CD4-positive, alpha-beta T cell treated with Interleukin-4 for 1 hour (primary cell): ENCODE measurements at regions not wholly inside any gene's neighbourhood (a gene's known extent, or its start where the extent isn't known, plus 50 kb on each side); places are given as distances from the start of the nearest gene placed in this dataset.

Experiments
- DNase-seq, 2 donors: peaks; one replicate each; pipeline ENCODE4 v3.0.0-alpha.2; 2020 to 2022

DNA sequence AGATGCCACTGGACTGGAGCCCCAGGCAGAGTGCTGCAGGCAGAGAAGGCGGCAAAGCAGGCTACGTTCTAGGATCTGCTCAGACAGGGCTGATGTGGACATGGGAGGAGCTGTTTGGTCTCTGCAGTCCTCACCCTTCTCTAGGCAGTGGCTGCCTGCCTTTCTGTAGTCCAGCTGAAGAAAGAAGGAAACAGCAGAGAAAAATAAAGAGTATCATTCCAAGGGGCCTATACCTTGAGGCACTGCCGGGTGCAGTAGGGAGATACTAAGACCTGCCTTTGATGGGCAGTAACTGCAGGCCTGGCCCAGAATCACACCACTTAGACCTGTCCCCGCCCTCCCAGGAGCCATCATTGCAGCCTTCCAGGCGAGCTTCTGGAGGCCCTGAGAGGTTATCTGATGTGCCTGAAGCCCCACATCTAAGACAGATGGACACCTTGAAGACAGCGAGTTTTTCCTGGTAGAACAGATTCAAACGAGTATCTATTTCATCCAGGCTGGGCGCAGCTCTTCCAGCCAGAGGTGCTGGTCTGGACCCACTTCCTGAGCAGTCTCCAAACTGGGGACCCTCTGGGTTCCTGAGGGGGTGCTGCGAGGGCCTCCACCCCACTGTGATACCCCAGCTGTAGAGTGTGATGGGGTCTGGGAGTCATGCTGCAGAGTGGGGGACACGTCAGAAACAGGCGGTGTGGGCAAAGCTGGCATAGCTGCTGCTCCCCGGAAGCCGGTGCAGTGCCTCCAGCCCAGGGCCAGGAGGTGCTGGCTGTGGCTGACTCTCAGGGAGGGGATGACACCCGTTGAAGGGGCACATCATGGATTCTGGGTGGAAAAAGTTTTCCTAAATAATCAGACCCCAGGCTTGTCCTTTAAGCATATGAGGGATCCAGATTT, 87.3 kb upstream of the OTOS start:
- no peak for DNase-seq

DNA sequence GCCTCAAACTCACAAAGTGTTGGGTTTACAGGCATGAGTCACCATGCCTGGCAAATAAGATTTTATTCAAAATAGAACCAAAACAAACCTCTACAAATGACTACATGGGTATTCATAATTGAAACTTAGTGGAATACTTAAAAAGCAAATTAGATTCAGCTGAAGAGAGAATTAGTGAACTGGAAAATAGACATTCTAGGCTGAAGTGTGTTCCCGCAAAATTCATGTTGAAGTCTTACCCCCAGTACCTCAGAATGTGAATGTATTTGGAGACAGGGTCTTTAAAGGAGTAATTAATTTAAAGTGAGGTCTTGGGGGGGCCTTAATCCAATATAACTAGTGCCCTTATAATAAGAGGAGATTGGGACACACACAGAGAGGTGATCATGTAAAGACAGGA, 88.5 kb upstream of the OTOS start:
- DNase-seq, result no peak

DNA sequence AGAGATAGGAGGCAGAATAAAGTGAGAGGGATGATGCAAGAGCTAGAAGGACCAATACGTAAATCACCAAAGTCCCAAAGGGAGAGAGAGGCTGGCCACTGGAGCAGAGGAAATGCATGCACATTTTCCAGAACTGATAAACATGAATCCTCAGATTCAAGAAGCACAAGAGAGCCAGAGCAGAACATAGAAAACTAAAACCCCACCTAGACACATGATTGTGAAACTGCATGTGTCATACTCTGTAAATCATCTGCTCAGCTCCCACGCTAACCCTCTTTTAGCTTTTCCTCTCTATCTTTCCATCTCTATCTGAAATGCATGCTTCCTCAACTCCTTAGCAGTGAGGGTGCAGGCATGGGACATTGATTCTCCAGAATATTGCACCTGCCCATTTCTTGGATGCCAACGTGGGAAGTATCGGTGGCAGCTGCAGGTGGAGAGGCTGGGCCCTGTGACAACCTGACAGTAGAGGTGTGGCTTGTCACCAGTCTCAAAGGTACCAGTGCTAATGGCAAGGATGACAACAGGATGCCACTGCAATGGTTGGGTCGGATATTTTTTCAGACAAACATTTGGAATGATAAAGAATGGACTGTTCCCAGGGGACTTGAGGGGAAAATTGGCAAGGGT, 89.3 kb upstream of the OTOS start:
- no peak for DNase-seq

DNA sequence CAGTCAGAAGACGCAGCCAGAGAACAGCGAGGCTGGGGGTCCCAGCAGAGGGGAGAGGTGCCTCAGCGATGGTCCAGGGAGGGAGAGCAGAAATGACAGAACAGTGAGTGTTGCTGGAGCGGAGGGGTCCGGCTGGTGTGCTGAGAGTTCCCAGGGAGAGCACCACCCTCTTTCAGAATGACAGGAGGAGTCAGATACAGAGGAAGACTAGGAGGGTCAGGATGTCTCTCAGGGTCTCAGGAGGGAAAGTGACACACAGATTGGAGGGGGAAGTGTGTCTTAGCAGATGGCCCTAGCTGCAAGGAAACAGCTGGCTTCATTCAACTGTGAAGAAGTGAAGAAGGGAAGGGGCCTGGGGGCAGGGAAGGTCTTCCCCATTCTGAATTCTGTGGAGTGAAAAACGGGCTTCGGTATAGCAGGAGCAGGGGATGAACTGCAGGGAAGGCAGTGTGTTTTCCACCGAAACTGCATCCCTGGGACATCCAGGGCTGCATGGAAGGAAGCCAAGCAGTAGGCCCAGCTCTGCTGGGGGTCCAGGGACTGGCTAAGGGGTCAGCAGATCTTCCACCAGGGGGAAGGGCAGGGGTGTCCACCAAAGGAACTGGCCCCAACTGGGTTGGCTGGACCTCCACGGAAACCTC, 90.0 kb upstream of the OTOS start:
- peak in 1 of 2 donors; percentile 7 for DNase-seq

DNA sequence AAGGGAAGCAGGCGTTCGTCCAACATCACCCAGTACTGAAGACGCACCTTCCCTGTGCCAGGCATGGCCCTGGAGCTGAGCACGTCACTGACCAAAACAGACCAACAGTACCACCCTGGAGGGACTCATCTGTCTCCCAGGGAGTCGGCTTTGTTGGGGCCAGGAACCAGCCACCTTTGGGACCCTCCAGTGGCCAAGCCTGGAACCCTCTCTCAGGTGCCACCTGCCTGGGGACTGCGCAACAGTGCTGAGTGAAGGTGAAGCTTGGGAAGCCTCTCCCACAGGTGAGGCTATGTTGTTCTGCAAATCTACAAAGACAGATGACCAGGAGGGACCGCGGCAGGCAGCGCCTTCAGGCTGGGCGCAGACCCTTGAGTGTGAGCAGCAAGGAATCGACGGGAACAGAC, 91.4 kb upstream of the OTOS start:
- DNase-seq, result peak in 1 of 2 donors; percentile 10

DNA sequence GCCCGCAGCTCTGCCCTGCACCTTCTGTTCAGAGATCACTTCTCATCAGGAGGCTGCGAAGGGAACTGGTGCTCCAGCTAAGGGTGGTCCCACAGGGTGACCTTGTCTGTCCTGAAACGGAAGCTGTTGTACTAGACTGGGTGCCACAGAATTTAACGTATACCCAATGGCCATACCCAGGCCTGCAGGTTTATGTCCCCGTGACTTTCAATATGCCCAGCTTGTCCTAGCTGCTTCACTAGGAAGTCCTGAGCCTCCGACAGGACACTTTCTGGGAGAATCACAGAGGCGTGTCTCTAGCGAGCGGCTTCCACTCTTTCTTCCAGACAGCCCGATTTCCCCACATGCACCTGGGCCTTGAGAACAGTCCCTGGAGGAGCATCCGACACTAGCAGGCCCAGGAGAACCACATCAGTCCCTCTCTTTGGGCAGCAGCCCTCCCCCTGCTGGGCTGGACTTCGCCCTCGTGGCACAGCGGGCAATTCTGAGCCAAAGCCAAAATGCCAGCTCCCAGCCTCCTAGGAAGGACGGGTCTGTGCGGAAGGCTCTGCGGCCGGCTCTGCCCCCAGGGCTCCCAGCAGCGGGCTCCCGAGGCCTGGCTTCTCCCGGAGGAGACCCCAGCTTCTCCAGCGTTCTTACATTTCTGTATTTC, 91.9 kb upstream of the OTOS start:
- DNase-seq, result peak in 1 of 2 donors; percentile 7

DNA sequence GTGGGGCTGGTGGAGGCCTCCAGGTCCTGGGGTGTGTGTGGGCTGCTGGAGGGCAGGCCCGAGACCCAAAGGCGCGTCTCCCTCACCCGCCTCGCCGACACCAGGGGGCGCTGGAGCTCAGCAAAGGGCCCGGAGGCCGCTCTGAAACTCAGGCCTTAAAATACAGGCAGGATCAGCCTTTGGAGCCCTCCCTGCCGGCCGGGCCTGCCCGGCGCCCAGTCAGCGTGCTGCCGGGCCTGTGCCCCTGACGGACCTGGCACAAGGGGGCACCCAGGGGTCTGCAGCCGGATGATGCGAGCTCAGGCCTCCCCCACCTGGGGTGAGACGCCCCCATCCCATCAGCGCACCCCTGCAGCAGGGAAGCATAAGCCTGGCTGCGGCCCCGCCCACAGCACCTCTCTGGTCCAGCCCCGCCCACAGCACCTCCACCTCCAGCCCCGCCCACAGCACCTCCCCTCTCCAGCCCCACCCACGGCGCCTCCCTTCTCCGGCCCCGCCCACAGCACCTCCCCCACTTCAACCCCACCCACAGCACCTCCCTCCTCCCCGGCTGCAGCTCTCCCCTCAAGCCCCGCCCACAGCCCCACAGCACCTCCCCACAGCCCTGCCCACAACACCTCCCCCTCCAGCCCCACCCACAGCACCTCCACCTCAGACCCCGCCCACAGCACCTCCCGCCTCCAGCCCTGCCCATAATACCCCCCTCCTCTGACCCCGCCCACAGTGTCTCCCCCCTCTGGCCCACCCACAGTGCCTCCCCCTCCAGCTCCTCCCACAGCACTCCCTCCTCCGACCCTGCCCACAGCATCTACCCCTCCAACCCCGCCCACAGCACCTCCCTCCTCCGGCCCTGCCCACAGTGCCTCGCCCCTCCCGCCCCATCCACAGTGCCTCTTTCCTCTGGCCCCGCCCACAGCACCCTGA, 92.8 kb upstream of the OTOS start:
- DNase-seq, result peak; percentile 69 to 72

DNA sequence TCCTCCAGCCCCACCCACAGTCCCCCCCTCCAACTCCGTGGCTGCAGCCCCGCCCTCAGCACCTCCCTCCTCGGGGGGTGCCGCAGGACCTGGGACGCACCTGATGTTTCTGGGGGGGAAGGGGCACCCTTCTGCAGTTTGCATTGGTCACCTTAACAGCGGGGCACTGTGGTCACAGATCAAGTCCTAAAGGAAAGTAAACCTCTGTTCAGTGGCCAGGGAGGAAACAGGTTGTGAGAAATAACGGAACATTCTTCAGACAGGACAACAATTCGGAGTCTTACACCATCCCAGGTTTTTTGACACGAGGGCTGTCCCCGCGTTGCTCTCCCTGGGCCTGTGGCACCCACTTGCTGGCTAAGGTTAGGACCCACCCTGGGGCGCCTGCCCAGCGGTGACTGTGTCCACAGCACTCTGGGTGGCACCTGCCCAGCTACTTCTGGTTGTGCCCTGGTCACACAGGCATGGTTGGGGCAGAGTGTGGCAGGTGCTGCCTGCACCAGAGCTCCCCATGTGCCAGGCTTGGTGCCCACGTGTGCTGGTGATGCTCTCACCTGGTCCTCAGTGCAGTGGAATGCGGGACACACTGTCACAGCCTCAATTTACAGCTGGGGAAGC, 93.5 kb upstream of the OTOS start:
- peak in 1 of 2 donors; percentile 9 for DNase-seq

DNA sequence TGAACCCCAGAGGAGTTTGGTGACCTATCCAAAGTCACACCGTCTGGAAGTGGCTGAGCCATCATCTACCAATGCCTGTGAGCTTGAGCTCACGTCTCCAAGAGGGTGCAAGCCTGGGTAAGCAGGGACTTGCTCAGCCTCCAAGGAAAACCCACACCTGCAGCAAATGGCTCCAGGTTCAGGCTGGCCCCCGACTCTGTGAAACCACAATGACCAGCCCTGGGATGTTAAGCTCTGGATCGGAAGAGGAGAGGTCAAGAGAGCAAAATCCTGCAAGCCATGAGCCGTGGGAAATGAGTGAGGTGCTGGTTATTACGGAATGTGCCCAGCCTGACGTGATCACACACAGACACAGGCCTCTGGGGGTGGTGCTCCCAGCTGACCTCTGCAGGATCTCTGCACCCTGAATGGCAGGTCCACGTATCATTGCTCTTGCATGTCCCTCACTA, 94.1 kb upstream of the OTOS start:
- DNase-seq, result peak in 1 of 2 donors; percentile 5

DNA sequence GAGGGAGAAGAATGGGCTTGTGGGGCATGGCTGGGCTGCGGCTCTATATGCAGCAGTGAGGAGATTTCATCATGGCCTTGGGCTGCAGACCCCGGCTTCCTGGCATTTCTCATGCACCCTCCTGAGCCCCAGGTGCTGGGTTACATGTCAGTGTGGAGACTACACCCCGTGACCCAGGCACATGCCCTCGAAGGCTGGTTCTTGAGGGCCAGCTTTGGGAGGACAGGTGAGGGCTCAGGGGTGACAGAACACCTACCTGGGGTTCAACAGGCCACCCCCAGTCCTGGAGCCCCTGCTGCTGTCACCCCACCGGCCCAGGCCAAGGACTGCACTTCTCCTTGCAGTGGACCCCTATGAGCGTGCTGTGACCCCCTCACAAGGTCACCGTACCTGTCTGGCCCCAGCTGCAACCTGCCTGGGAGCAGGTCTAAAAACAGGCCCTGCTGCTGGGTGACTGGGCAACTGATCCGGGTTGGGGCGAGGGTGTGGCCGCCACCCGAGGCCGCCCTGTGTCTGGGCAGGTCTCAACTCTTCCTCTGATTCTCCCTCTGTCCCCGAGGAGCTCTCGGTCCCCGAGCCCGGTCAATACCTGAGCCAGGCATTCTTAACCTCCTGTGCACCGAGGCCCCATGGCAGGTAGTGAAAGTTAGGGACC, 94.8 kb upstream of the OTOS start:
- DNase-seq, result peak in 1 of 2 donors; percentile 10

DNA sequence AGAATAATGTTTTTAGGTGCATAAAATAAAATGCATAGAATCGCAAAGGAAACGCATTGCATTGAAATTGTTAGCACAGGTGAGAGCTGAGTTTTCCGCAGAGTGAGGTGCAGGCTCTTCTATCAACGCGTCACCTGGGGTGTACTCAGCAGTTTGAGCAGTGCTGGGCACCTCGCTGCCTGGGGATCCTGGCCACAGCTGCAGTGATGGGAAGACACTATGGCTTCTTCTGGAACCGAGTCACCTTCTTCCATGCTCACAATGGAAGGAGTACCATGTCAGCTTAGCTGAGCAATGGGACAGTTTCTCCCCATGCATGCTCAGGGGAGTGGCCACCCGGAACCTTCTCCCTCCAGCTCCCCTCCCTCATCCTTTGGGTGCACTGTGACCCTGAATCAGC, 95.4 kb upstream of the OTOS start:
- peak in 1 of 2 donors; percentile 9 for DNase-seq

DNA sequence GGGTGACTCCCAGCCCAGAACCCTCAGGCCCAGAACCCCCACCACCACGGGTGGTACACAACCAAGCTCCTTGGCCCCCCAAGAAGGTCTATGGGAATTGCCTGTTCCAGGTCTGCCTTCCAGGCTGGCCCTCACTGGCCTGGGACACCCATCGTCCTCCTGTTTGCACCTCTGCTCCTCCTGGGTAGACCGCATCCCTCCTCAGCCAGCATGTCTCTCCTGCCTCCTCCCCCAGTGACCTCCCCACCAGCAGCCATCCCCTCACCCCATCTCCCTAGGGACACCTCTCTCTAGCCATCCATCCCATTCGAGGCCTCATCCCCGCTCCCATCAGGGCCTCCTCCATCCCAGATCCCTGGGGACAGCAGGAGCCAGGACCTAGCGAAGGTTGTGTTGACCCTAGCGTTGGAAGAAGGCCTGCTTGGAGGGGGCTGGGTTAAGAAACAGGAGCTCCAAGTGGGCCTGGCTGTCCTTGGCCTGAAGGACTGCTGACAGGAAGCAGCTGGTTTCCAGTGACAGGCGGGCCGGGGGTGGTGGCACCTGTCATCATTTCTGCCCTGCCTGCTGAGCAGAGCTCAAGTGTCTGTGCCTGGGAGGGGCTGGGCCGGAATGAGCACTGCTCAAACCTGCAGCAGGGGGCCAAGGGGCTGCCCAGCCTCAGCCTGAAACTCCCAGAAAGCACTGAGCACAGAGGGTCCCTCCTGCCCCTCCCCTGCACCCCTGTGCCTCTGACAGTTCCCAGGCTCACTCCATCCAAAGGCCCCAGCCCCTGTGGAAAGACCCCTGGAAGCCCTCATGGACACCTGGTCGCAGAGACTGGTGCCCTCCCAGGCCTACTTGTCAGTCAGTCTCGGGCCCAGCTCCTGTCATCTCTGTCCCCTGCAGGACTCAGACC, 96.0 kb upstream of the OTOS start:
- peak in 1 of 2 donors; percentile 9 for DNase-seq

DNA sequence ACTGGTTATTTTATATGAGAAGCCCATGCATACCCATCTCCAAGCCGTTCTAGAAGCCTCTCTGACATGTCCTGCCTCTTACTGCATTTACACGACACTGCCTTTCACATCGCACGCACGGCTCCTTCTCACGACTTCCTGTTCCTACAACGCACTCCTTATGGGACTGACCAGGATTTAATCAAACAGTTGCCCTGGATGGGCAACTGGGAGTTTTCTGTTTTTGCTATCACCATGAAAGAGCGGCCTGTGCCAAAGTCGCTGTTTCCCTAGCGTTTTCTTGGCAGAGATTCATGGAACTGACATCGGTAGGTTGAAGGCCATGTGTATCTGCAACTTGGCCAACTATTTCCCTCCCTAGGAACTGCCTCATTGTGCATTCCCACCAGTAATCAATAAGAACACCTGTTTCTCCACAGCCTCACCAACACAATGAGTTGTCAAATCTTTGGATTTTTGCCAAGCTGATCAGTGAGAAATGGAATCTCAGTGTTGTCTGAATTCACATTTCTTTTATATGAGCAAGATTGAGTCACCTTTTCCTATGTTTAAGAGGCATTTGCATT, 97.2 kb upstream of the OTOS start:
- no peak for DNase-seq

DNA sequence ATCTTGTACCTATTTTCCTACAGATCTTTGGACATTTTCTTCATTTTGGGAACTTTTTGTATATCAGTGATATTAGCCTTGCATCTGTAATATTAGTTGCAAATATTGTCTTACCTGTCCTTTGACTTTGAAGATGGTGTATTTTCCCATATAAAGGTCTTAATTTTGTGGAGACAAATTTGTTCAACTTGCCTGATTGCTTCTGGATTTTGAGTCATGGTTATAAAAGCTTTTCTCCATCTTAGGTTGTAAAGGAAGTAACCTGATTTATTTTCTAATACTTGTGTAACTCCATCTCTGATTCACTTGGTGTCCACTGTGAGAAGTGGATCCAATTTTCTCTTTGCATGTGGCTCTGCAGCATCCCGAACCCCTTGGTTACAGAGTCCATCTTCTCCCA, 97.7 kb upstream of the OTOS start:
- DNase-seq, result no peak

DNA sequence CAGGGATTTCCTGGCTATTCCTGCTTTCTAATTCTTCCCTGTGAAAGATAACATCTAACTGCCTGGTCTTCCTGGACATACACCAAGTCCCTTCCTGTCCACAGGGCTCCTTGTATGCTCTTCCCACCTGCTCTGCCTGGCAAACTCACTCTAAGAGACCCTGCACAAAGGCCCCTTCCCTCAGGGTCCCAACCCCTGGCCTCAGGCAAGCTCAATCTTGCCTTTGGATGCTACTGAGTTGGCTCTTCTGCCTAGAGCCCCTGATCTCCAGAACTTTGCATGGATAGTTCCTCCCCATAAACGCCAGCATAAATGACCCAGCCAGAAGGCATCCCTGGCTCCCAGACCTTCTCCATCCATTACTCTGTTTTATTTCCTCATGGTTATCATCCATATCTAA, 98.3 kb upstream of the OTOS start:
- DNase-seq, result no peak

DNA sequence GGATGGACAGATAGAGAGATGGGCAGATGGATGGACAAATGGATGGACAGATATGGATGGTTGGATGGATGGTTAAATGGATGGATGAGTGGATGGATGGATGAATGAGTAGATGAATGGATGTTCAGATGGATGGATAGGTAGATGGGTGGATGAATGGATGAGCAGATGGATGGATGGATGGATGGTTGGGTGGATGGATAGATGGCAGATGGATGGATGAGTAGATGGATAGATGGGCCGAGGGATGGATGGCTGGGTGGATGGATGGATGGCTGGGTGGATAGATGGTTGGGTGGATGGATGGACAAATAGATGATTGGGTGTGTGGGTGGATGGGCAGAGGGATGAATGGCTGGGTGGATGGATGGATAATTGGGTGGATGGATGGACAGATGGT, 98.9 kb upstream of the OTOS start:
- no peak for DNase-seq

DNA sequence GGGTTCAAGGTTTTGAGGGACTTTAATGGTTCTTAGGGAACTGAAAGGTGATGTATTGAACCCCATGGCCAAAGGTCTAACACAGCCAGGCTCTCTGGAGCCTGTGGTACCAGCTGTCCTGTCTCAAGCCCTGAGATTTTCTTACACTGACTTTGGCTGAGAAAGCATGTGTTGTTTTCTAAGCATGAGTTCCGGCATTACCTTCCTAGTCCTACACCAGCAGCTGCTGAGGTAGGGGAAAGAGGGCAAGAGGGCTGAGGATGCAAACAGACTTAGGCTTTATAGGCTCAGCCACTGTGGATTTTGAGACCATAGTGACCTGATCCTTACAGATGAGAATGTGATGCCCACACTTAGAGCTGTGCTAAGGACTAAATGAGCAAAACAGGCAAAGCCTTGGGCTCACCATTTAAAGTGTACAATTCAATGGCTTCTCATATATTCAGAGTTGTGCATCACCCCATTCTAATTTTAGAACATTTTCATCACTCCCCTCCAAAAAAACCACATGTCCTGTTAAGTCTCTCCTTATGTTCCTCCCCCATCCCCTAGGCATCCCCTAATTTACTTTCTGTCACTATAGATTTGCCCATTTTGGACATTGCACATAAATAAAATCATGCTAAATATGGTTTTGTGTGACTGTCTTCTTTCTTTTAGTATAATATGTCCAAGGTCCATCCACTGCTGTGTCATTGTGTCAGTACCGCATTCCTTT, 99.7 kb upstream of the OTOS start:
- DNase-seq, result no peak

DNA sequence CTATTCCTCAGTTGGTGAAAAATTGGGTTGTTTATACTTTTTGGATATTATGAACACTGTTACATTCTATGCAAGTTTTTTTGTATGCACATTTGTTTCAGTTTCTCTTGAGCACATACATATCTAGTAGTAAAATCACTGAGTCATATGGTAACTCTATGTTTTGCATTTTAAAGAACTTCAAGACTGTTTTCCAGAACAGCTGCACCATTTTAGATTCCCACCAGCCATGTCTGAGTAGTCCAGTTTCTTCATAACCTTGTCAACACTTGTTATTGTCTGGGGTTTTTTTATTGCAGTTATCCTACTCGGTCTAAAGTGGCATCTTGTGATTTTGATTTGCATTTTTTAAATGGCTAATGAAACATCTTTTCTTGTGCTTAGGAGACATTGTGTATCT, 100.3 kb upstream of the OTOS start:
- DNase-seq, result no peak

DNA sequence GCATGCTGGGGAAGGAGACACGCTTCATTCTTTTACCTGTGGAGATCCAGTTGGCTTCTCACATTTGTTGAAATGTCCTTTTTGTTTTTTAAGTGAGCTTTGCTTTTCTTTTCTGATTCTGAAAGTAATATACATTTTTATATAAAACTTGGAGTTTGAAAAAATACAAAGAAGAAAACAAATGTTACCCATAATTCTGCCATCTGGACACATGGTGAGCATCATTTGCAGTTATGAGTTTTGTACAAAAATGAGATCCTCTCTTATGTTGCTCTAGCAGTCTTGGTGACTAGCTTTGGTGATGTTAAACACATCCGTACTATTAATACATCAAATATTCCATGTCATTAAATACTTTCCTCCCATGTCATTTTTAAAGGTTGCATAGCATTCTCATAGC, 101.1 kb upstream of the OTOS start:
- no peak for DNase-seq
